Frontal cortex (tissue), 3 donors: ENCODE measurements at regions not wholly inside any gene's neighbourhood (a gene's known extent, or its start where the extent isn't known, plus 50 kb on each side); places are given as distances from the start of the nearest gene placed in this dataset.
"Not testable (repeated sequence)": the region's sequence is repeated elsewhere in the genome, so short reads cannot be mapped to it uniquely, and the experiment has no call there.

Source experiments
- DNase-seq, 2 donors: peaks; one replicate each; pipeline ENCODE4 v3.0.0; 2012; ENCODE audit warnings: low spot score in 2 of 2
- FAIRE-seq: peaks from 2 replicates; lab custom pipeline; 2012; peaks lifted over from hg19 to GRCh38; lab: Jason Lieb, UNC
- donor health status: control.
- donor health status: control.
- donor health status: control.

DNA sequence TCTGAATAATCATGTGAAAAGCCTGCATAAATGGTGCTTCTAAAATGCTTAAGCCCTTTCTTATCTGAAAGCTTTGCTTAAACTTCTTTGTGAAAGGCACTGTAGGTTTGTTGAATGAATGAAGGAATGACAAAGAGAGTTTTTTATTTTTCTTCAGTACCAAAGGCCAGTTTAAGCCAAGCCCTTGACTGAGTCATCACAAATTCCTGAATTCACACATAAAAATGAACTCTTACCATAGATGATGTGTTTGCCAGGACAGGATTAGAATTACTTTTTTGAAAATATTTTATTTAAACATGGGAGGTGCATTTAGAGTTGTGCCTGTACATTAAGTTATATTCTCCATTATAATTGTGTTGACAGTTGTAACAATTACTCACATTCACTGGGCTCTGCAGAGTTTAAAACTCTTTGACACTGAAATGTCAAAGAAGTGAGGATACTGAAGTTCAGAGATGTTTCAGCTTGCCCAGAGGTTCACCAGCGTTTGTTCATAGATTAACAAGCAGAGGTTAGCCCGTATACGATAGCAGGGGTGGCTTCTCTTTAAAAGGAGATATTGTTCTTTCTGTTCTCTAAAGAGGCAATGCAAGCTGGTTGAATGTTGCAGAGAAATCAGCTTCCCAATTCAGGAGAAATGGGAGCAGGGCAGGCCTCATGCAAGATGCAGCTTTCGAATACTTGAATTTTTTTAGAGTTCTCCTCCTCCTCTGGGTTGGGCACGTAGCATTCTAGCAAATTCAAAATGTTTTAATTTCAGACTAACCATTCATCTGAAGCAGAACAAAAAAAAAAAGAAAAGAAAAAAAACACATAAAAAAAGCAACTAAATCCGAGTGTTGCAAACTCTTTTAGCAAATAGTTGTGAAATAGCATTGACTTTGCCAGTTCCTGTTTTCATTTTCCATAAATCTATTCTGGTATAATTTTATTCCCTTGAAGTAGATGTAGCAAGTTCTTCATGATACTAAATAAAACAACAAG is 358.7 kb upstream of the KLF4 start:
- DNase-seq, result no peak
- no peak for FAIRE-seq

DNA sequence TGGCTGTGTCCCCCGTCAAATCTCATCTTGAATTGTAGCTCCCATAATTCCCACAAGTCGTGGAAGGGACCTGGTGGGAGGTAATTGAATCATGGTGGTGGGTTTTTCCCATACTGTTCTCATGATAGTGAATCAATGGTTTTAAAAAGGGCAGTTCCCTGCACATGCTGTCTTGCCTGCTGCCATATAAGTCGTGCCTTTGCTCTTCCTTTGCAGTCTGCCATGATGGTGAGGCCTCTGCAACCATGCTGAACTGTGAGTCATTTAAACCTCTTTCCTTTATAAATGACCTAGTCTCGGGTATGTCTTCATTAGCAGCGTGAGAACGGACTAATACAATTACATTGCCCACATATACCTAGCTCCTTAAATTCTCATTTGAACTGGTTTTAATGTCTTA is 353.0 kb upstream of the KLF4 start:
- DNase-seq (no peak), FAIRE-seq (no peak)

DNA sequence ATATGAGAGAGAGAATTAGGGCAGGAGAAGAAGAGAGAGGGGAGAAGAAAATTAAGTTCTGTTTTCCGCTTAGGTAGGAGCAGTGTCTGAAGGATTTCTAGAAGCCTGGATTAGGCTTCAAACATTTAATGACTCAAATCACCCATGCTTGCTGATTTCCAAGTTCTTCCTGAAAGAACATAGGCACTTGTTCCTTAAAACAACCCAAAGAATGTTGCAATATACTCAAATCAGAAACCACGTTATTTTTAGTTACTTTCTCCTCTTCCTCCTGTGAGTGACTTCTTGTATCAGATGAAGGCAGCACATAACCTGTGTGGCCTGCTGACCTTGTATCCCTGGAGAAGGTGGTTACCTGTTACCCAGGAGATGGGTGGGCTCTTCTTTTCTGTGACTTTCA is 351.5 kb upstream of the KLF4 start:
- no peak for FAIRE-seq
- no peak for DNase-seq

DNA sequence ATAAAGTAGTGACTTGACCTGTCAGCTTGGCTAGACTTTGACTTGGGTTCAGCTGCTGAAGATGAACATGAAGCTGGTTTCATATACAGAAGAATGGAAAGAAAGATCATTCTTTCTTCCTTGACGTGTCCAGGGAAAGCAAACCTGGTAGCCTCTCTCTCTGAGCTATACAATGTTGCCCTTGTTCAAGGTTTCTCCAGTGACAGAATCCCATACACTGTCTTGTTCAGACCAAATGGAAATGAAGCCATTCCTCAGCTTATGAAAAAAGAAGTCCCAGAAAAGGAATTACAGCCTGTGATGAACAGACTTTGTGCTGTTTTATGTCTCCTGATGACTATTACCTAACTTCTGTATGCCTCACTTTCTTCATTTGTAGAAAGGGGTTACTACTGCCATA is 349.8 kb upstream of the KLF4 start:
- no peak for FAIRE-seq
- DNase-seq, result no peak

DNA sequence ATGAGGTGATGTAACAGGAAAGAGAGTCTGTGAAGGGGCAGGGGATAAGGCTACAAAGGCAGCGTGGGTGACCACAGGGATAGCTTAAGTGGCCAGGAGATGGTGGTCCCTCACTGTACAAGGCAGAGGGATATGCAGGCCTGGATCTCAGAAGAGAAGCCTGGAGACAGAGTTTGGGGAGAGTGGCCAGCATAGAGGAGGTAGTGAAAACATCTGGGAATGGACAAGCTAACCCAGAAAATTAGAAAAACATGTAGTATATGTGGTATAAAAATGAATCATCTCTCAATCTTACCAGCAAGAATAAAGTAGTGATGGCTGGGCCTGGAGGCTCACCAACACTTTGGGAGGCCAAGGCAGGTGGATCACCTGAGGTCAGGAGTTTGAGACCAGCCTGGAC is 349.2 kb upstream of the KLF4 start:
- no peak for FAIRE-seq
- no peak for DNase-seq

DNA sequence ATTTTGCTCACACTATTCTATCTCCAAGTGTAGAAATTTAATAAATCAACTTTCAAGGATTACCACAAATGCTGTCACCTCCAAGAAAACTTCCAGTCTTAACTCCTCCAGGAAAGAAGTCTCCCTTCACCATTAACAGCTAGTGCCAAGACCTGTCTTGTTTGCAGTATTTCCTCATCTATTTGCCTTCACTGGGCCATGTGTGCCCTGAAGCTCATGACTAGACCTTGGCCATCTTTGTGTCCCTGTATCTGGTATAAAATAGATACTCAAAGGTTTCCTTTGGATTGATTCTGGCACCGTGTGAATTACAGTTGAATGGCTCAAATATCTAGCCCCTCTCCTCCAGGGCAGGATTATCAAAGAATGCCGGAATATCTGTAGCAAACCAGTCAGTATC is 346.7 kb upstream of the KLF4 start:
- FAIRE-seq, result no peak
- DNase-seq, result no peak

DNA sequence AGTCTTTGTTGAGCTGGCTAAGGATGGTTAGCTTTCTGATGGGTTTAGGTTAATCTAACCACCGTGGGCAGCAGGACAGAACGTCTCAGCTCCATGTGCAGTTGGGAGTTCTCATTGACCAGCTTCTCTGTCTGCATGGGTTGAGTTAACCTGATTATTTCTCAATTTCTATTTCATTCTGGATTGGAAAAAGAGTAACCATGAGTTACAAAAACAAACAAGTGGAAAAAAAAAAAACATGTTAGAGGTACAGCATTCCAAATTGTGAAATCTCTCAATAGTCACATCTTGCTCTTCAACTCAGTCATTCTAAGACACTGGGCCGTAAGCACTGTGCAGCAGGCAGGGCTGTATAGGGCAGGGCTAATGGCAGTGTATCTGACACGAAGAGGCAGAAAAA is 343.7 kb upstream of the KLF4 start:
- no peak for DNase-seq
- no peak for FAIRE-seq

DNA sequence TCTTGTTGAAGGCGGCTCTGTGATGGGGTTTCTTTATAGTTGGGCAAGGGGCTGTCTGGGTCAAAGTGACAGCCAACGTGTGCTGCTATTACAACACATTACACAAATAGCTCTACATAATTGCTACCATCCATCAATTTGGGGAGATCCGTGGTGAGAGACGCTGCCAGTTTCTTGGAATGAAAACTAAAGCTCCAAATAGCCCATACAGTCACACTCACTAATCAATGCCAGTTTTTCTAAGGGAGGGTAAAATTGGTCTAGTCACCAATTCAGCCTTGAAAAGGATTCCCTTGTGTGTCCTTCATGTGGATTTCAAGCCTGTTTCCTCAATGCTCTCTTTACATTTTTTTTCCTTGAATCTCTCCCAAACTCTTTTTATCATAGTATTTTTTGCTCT is 343.3 kb upstream of the KLF4 start:
- DNase-seq (no peak), FAIRE-seq (no peak)

DNA sequence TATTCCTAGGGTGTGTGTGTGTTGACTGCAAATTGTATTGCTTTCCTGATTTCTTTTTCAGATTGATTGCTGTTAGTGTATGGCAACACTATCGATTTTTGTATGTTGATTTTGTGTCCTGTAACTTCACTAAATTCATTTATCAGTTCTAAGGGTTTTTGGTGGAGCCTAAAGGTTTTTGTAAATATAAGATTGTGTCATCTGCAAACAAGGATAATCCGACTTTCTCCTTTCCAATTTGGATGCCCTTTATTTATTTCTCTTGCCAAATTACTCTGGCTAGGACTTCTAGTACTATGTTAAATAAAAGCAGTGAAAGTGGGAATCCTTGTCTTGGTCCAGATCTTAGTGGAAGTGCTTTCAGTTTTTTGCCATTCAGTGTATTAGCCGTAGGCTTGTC is 340.9 kb upstream of the KLF4 start:
- FAIRE-seq (no peak), DNase-seq (no peak)

DNA sequence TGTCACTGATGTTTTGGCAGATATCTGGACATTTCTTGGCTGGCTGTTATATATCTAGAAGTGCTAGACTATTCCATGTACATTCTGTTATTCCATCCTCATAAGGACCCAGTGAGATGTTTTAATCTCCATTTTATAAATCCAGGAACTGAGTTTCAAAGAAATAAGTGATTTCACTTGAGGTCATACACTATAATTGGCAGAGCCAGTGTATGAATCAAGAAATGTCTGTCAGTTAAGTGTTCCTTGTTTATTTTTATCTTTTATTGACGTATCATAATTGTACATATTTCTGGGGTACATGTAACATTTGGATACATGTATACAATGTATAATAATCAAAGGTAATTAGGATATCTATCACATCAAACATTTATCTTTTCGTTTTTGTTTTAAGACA is 338.3 kb upstream of the KLF4 start:
- no peak for FAIRE-seq
- no peak for DNase-seq

DNA sequence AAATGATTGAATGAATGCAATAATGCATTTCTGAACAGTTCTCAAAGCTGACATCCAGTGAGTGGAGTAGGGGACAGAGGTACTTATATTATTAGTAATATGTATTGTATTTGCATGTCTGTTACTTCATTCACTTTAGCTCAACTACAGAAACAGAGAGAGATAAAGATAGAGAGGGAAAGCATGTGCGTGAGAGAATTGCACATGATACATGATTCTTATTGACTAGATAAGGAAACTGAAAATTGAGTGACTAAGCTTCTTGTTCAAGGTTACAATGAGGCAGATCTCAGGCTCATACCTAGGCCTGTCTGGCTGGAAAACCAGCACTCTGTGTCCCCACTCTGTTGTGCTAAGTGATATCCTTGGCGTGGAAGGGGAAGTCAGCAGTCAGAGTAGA is 337.7 kb upstream of the KLF4 start:
- no peak for FAIRE-seq

DNA sequence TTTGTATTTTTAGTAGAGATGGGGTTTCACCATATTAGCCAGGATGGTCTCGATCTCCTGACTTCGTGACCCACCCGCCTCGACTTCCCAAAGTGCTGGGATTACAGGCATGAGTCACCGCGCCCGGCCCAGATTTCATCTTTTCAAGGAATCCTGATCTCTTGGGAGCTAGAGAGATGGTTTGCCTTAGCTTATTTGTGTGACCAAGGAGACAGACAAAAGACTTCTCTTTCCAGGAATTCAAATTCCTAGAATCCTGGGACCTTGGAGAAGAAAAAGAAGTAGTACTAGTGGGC is 337.1 kb upstream of the KLF4 start:
- FAIRE-seq, DNase-seq: not testable (repeated sequence)

More for the DNA sequence above, 337.7 kb upstream of the KLF4 start:
- DNase-seq, result no peak

DNA sequence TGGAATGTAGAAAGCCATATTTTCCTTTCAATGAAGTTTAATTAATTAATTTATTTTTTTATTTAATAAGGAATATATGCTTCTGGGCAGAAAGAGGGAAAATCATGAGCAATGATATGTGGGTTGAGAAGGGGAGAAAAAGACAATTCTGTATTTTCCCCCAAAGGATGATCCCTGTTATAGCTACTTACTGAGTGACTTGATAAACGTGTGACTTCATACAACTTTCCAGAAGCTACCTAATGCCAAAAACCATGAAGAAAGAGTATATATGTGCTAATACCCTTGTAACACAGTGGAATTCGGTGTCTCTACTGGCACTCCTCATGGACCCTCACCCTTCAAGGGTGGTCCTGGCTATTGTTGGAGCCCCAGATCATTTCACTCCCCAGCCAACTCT is 335.0 kb upstream of the KLF4 start:
- DNase-seq, result no peak
- FAIRE-seq, result no peak

DNA sequence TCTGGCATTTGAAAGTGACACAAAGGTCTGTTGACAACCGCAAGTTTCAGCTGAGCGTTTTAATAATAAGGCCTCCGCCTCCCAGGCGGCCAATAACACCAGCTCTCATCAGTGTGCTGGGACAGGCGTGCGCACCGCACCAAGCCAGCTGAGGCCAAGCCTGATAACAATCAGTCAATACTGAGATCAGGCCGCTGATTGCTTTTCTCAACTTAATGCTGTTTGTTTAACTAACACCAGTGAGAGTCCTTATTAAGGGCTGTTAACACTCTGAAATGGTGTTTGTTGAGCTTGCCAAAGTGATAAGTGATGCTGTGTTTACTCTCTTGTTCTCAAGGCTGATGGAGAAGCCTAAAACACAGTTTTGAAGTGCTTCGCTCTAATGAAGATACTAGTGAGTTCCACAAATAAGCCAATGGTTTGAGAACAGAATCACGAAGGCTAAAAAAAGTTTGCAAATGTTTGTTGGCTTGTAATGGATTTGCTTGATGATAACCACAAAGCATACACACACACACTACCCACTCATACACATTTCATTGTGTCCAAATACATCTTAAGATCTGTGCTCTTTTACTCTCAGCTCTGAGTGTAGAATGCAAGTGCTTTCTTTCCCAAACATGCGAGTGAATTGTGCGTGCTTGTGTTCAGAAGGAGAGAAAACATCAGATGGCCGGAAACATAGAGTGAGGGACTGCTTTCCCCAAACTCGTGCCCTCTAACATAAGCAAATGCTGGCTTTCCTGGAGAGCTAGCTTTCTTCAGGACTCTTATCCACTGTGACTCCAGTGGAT is 330.4 kb upstream of the KLF4 start:
- FAIRE-seq (no peak), DNase-seq (no peak)

DNA sequence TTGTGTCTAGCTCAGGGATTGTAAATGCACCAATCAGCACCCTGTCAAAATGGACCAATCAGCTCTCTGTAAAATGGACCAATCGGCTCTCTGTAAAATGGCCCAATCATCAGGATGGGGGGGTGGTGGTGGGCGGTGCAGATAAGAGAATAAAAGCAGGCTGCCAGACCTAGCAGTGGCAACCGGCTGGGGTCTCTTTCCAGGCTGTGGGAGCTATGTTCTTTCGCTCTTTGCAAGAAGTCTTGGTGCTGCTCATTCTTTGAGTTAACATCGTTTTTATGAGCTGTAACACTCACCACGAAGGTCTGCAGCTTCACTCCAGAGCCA is 328.9 kb upstream of the KLF4 start:
- DNase-seq, FAIRE-seq: not testable (repeated sequence)

DNA sequence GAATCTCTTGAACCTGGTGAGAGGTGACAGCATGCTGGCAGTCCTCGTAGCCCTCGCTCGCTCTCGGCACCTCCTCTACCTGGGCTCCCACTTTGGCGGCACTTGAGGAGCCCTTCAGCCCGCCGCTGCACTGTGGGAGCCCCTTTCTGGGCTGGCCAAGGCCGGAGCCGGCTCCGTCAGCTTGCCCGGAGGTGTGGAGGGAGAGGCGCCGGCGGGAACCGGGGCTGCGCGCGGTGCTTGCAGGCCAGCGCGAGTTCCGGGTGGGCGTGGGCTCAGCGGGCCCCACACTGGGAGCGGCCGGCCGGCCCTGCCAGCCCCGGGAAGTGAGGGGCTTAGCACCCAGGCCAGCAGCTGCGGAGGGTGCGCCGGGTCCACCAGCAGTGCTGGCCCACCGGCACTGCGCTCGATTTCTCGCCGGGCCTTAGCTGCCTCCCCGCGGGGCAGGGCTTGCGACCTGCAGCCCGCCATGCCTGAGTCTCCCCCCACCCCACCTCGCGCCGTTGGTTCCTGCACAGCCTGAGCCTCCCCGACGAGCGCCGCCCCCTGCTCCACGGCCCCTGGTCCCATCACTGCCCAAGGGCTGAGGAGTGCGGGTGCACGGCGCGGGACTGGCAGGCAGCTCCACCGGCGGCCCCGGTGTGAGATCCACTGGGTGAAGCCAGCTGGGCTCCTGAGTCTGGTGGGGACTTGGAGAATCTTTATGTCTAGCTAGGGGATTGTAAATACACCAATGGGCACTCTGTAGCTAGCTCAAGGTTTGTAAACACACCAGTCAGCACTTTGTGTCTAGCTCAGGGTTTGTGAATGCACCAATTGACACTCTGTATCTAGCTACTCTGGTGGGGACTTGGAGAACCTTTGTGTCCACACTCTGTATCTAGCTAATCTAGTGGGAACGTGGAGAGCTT is 328.3 kb upstream of the KLF4 start:
- not testable (repeated sequence) for FAIRE-seq, DNase-seq

DNA sequence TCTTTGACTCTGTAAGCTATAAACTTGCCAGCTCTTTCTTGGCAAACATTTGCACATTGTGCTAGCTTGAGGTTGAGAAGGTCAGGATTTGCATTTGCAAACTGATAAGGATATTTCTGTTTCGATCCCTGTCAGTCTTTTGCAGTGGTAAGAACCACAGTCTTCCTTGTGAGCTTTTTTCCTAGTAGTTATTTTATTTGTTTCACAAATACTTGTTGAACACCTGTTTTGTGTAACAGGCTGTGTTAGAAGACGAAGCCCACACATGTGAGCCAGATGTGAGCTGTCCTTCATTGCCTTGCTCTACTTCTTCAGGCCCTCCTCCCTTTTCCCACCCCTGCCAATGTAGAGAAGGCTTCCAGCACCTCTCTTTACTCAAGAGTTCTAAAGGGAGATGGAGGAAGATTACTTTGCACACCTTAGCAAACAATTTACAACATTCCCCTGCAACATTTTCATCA is 327.0 kb upstream of the KLF4 start:
- FAIRE-seq (no peak), DNase-seq (no peak)

DNA sequence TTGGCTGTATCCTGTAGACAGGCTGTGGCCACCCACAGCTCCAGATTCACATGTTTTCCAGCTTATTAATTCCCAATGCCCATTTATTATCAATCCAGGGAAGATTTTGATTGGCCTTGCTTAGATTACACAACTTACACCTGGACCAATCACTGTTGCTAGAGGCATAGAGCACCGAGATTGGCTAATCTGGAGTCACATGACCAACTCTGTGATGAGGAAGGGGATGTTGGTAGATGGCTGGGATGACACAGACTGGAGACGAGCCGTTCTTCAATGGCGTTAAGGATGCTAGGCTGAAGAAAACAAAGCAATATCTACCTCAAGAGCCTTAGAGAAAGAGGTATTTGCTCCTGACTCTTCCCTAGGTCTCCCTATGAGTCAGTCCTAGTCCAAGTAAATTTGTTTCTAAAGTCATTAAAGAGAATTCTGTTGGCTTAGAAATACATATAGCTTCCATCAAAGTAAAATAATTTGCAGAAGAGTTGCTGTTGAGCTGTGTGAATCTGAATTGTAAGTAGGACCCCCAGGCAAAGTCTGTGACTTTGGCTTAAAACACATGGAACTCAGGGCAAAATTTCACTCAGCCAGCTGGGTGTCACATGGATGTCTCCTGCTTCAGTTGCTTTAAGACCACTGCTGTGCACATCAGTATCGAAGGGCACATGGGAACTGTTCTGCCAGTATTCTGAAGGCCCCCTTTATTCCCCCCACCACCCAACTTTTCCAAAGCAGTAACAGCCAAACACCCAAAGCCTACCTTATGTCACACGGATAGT is 326.4 kb upstream of the KLF4 start:
- DNase-seq (no peak), FAIRE-seq (no peak)

DNA sequence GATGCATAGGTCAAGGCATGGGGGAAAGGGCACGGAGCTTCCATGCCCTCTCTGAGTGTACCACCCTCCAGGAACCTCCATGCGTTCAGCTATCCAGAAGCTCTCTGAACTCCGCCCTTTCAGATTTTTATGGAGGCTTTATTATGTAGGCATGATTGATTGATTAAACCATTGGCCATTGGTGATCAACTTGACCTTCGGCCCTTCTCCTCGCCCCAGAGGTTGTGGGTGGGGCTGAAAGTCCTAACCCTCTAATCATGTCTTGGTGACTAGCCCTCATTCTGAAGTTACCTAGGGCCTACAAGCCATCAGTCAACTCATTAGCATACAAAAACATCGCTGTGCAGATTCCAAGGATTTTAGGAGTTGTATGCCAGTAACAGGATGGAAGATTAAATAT is 323.7 kb upstream of the KLF4 start:
- no peak for FAIRE-seq
- no peak for DNase-seq
